Neural cell (in vitro differentiated cells): ENCODE measurements at regions not wholly inside any gene's neighbourhood (a gene's known extent, or its start where the extent isn't known, plus 50 kb on each side); places are given as distances from the start of the nearest gene placed in this dataset.

Source experiments
- H2AFZ ChIP-seq: fragments of 200-600, 300-800 bp; sonication (generic), shearing (Covaris generic); 2 replicates; pipeline ENCODE4 v1.6.0; 2014; ENCODE audit warnings: low read depth, mild to moderate bottlenecking, antibody characterized with exemption, low read length, moderate library complexity
- H3F3A ChIP-seq: fragments of 200-600 bp; shearing (Covaris generic); 2 replicates; pipeline ENCODE4 v1.6.1; 2016; ENCODE audit warnings: mild to moderate bottlenecking, moderate library complexity, mixed read lengths, antibody characterized with exemption, low read length; ENCODE audit not compliant: insufficient read depth, poor library complexity, severe bottlenecking
- H3K27ac ChIP-seq: fragments of 200-600, 300-800 bp; sonication (generic), shearing (Covaris generic); 2 replicates; pipeline ENCODE4 v1.5.1; 2014; ENCODE audit warnings: mild to moderate bottlenecking, low read length, moderate library complexity
- H3K27me3 ChIP-seq: fragments of 300-800, 200-600 bp; sonication (generic), shearing (Covaris generic); 2 replicates; pipeline ENCODE4 v1.6.0; 2014; ENCODE audit warnings: mild to moderate bottlenecking, low read depth, low read length, moderate library complexity; ENCODE audit not compliant: insufficient read depth
- H3K36me3 ChIP-seq: fragments of 300-800, 200-600 bp; sonication (generic), shearing (Covaris generic); 2 replicates; pipeline ENCODE4 v1.5.1; 2014; ENCODE audit warnings: mild to moderate bottlenecking, antibody characterized with exemption, low read length, moderate library complexity; ENCODE audit not compliant: insufficient read depth
- H3K4me2 ChIP-seq: fragments of 300-800, 200-600 bp; sonication (generic), shearing (Covaris generic); 2 replicates; pipeline ENCODE4 v1.6.0; 2014; ENCODE audit warnings: mild to moderate bottlenecking, low read length
- H3K4me3 ChIP-seq: fragments of 300-800, 200-600 bp; sonication (generic), shearing (Covaris generic); 2 replicates; pipeline ENCODE4 v1.5.1; 2014; ENCODE audit warnings: mild to moderate bottlenecking, low read length, moderate library complexity
- H3K79me2 ChIP-seq: fragments of 200-600 bp; shearing (Covaris generic); replicated peaks from 2 replicates; pipeline ENCODE4 v1.6.0; 2014; ENCODE audit warnings: mild to moderate bottlenecking, low read length, moderate library complexity; ENCODE audit not compliant: insufficient read depth
- H3K9ac ChIP-seq: fragments of 300-800, 200-600 bp; sonication (generic), shearing (Covaris generic); 2 replicates; pipeline ENCODE4 v1.6.1; 2016; ENCODE audit warnings: mild to moderate bottlenecking, low read length, mixed read lengths
- H3K9me2 ChIP-seq: fragments of 200-600 bp; shearing (Covaris generic); 2 replicates; pipeline ENCODE4 v1.6.1; 2016; ENCODE audit warnings: mild to moderate bottlenecking, low read length, mixed read lengths; ENCODE audit not compliant: insufficient read depth
- H3K9me3 ChIP-seq: fragments of 200-600, 300-800 bp; sonication (generic), shearing (Covaris generic); 2 replicates; pipeline ENCODE4 v1.6.1; 2016; ENCODE audit warnings: mild to moderate bottlenecking, mixed run types, low read length, moderate library complexity, mixed read lengths
- H4K20me1 ChIP-seq: fragments of 200-600 bp; shearing (Covaris generic); 2 replicates; pipeline ENCODE4 v1.6.1; 2016; ENCODE audit warnings: mild to moderate bottlenecking, mixed run types; ENCODE audit not compliant: insufficient read depth
- CTCF ChIP-seq: fragments of 450-650 bp; IDR thresholded peaks from 2 replicates; pipeline ENCODE4 v1.5.1; 2014; ENCODE audit warnings: antibody characterized with exemption, mild to moderate bottlenecking, moderate library complexity; ENCODE audit not compliant: poor library complexity, severe bottlenecking
- EP300 ChIP-seq: fragments of 450-650 bp; conservative IDR thresholded peaks from 2 replicates; pipeline ENCODE4 v1.6.1; 2014; ENCODE audit warnings: antibody characterized with exemption, mild to moderate bottlenecking, moderate library complexity; ENCODE audit not compliant: poor library complexity, severe bottlenecking
- EZH2 ChIP-seq: fragments of 200-600, 300-800 bp; shearing (Covaris generic), sonication (generic); IDR thresholded peaks from 2 replicates; pipeline ENCODE4 v1.6.1; 2014; ENCODE audit warnings: antibody characterized with exemption, low read length, borderline replicate concordance, mild to moderate bottlenecking; ENCODE audit not compliant: insufficient read depth, poor library complexity, severe bottlenecking
- MXI1 ChIP-seq: fragments of 450-650 bp; conservative IDR thresholded peaks from 2 replicates; pipeline ENCODE4 v1.6.1; 2014; ENCODE audit warnings: antibody characterized with exemption, mild to moderate bottlenecking; ENCODE audit not compliant: poor library complexity, severe bottlenecking
- POLR2AphosphoS5 ChIP-seq: IDR thresholded peaks from 2 replicates; pipeline ENCODE4 v1.6.1; 2012
- RAD21 ChIP-seq: fragments of 450-650 bp; conservative IDR thresholded peaks from 2 replicates; pipeline ENCODE4 v1.6.1; 2014; ENCODE audit warnings: antibody characterized with exemption, mild to moderate bottlenecking, moderate library complexity
- REST ChIP-seq: IDR thresholded peaks from 2 replicates; pipeline ENCODE4 v1.6.1; 2012; ENCODE audit warnings: borderline replicate concordance
- SMC3 ChIP-seq: fragments of 450-650 bp; conservative IDR thresholded peaks from 2 replicates; pipeline ENCODE4 v1.6.1; 2014; ENCODE audit warnings: antibody characterized with exemption, mild to moderate bottlenecking, moderate library complexity; ENCODE audit not compliant: poor library complexity
- TAF1 ChIP-seq: IDR thresholded peaks from 2 replicates; pipeline ENCODE4 v1.6.1; 2012; ENCODE audit warnings: low read depth

GRCh38 chr11:97638641-97639224, 1248.9 kb downstream of the JRKL start:
- no peaks in the 10 kb centered on the region for H3K79me2 ChIP-seq
- H3K36me3 ChIP-seq: no peaks in the 10 kb centered on the region
- TF ChIP-seq MXI1 (no peak), EP300 (no peak), REST (no peak), RAD21 (no peak), SMC3 (no peak), CTCF (no peak), EZH2 (no peak), POLR2AphosphoS5 (no peak), TAF1 (no peak)
- no peaks in the 10 kb centered on the region for H3F3A ChIP-seq
- no peaks in the 10 kb centered on the region for H3K9me3 ChIP-seq
- no peaks in the 10 kb centered on the region for H3K9me2 ChIP-seq
- no peak overlapping the region for H3K4me2 ChIP-seq
- H4K20me1 ChIP-seq: no peaks in the 10 kb centered on the region
- no peaks in the 10 kb centered on the region for H3K27me3 ChIP-seq
- no peak overlapping the region for H2AFZ ChIP-seq
- H3K9ac ChIP-seq: no peak overlapping the region
- H3K4me3 ChIP-seq: no peak overlapping the region
- no peak overlapping the region for H3K27ac ChIP-seq

GRCh38 chr11:97641988-97642387, 1252.2 kb downstream of the JRKL start:
- Histone ChIP-seq H3K27me3 (no peaks in the 10 kb centered on the region), H3K4me3 (no peak overlapping the region), H3K27ac (no peak overlapping the region), H3K36me3 (no peaks in the 10 kb centered on the region), H4K20me1 (no peaks in the 10 kb centered on the region), H3K4me2 (no peak overlapping the region), H3K9me3 (no peaks in the 10 kb centered on the region), H3K79me2 (no peaks in the 10 kb centered on the region), H3K9ac (no peak overlapping the region), H3F3A (no peaks in the 10 kb centered on the region), H3K9me2 (no peaks in the 10 kb centered on the region), H2AFZ (no peak overlapping the region)
- no peak for TF ChIP-seq REST
- TF ChIP-seq MXI1: no peak
- TF ChIP-seq CTCF: no peak
- no peak for TF ChIP-seq TAF1
- TF ChIP-seq EP300: no peak
- no peak for TF ChIP-seq SMC3
- no peak for TF ChIP-seq POLR2AphosphoS5
- TF ChIP-seq RAD21: no peak
- TF ChIP-seq EZH2: no peak
